ENCODE measurements at regions not wholly inside any gene's neighbourhood (a gene's known extent, or its start where the extent isn't known, plus 50 kb on each side); places are given as distances from the start of the nearest gene placed in this dataset.
"Not testable (repeated sequence)": the region's sequence is repeated elsewhere in the genome, so short reads cannot be mapped to it uniquely, and the experiment has no call there.

DNA sequence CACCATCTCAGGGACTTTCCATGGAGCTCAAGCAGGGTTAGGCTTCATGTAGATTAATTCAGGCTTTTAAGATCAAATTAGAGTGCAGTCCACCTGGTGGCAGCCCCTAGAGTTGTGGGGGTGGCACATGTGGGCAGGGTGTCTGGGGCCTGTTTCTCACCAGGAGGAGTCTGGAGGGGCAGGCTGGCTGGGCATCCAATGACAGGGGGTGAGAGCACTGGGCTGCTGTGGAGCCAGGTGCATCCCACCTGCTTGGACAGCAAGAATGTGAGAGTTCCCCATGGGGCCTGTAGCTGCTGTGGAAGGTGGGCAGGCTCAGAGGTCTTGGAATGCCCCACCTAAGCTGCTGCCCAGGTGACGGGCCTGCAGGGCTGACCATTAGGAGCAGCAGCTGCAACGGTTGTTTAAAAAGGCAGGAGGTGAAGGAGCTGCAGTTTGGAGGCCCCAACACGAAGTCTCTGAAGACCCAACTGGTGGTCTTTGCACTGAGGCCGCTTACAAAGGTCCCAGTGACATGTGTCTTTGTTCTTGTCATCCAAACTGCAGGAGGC lies 686.3 kb upstream of the HS6ST1 start:
- DNase-seq = no peak

GRCh38 chr2:129006135-129006886 lies 687.6 kb upstream of the HS6ST1 start:
- no peak for DNase-seq

GRCh38 chr2:129006901-129007300 lies 688.2 kb upstream of the HS6ST1 start:
- DNase-seq = no peak

DNA sequence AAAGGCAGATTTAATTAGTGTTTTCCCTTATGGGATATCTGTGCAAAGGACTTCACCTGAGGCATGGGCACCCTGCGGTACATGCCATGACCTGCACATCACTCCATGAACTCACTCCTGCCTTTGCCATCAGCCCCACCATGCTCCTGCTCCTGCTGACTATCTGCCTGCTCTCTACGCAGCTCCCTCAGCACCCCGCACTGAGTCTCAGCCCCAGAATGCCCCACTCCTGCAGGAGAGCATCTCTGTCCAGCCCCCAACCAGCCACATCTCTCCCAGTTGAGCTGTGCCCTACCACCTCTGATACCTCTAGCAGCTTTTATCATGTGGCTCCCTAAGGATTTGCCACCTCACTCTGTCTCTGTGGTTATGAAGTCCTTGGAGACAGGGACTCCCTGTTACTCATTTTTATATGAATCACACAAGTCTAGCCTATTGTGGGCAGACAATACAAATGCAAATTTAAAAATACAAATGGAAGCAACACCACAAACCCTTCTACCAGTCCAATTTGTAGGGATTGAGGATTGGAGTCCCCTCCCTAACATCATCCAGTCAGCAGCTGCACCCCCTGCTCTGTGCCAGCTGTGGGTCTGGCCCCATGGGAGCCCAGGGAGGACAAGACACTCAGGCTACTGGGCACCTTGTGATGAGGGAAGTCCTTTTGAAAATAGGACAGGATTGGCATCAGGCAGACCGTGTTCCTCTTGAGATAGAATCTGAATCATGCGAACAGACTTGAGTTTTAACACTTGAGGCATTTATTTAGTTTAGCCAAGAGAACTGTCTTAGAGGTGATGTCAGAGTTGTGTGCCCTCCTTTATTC lies 689.6 kb upstream of the HS6ST1 start:
- DNase-seq = no peak

DNA sequence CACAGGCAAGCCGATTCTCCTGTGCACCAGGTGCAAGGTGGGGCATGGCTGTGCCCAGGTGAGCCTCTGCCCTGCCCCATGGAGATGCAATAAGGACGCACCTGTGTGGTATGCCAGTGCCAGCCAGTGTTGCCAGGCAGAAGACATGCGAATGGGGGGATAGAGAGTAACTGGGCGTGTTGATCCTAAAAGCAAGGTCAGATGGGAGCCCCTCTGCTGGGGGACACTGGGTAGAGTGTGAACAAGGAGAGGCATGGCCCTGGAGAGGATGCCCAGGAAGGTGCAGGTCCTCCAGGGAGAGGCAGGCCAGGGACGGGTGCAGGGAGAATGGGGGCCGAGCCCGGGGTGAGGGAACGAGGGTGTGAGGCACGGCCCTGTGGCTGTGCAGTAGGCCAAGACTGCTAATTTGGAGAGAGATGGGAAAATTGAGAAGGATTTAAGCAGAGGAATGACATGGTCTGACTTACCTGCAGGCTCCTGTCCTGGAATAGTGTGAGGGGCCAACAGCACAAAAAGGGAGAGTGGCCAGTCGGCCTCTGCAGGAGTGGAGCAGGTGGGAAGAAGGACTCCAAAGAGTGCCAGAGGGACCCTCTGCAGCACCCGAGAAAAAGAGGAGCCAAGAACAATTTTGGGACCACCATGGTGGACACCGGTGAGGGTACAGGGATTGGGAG lies 690.4 kb upstream of the HS6ST1 start:
- no peak for DNase-seq

DNA sequence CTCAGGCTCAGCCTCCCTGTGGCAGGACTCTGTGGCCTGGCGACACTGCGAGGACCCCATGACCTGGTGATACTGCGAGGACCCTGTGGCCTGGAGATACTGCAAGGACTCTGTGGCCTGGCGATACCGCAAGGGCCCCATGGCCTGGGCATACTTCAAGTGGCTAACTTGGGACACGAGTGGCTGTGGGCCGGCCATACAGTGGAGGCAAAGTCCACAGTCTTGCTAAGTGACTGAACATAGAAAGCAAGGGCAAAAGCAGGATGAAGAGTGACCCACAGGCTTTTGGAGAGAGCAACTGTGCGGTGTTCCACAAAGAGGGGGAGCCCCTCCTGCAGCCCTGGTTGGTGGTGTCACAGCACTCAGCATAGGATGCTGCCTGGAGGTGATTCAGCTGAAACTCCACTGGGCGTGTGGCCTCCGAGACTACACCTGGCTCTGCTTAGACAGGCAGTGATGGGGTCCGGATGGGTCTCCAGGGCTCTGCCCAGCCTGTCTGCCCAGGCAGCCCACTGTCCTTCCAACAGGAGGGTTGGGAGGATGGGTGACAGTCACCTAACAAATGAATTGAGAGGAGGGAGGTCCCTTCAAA lies 691.0 kb upstream of the HS6ST1 start:
- DNase-seq = no peak

GRCh38 chr2:129010262-129010661 lies 691.6 kb upstream of the HS6ST1 start:
- no peak for DNase-seq

GRCh38 chr2:129011466-129012061 lies 692.9 kb upstream of the HS6ST1 start:
- no peak for DNase-seq

DNA sequence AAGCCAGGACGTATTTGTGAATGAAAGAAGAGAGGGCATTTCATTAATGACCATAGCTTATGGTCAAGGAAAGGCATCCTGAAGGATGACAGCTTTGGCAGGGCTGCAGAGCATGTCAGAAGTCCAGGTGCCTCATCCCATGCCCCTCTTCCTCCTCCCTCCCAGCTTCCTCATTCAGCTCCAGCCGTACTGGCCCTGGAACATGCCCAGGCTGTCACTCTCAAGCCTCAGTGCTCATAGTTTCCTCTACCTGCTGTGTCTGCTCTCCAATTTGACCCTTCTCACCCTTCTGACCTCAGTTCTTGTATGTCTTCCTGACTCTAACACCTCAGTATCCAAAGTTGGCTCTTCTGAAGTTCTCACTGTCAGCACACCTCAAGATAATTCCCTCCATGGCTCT lies 695.8 kb upstream of the HS6ST1 start:
- no peak for DNase-seq

GRCh38 chr2:129015397-129016285 lies 697.0 kb upstream of the HS6ST1 start:
- DNase-seq = no peak

DNA sequence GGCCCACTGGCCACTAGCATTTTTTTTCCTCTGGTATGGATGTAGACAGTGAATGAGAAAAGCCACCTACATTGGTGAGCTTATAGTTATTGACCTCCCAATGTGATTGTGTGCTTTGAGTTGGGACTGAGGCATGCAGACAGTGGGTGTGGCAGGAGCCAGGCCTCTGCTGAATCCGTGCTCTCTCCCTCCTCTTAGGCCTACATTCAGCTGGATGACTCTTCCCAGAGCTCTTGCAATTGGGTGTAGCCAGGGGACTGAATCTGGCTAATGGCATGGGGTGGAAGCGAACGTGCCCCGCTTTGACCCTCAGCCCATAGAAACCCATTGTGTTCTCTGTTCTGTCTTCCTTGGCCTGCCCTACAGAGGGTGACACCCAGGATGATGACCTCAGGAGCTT lies 698.3 kb upstream of the HS6ST1 start:
- DNase-seq = no peak

DNA sequence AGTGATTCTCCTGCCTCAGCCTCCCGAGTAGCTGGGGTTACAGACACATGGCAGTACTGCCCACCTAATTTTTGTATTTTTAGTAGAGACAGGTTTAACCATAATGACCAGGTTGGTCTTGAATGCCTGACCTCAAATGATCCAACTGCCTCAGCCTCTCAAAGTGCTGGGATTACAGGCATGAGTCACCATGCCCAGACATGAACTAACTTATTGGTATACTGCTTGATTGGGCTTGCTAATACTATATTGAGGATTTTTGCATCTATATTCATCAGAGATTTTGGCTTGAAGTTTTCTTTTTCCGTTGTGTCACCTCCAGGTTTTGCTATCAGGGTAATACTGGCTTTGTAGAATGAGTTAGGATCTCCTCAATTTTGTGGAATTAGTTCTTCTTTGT lies 706.1 kb upstream of the HS6ST1 start:
- DNase-seq = no peak

DNA sequence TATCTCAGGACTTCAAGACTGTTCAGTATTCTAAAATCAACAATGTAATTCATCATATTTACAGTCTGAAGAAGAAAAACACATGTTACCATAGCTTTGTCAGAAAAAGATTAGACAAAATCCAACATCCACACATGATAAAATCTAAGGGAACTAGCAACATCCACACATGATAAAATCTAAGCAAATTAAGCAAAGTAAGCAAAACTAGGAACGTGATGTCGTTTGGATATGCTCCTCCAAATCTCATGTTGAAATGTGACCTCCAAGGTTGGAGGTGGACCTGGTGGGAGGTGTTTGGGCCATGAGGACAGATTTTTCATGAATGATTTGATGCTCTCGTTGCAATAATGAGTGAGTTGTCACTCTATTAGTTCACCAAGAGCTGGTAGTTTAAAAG lies 717.3 kb upstream of the HS6ST1 start:
- no peak for DNase-seq

DNA sequence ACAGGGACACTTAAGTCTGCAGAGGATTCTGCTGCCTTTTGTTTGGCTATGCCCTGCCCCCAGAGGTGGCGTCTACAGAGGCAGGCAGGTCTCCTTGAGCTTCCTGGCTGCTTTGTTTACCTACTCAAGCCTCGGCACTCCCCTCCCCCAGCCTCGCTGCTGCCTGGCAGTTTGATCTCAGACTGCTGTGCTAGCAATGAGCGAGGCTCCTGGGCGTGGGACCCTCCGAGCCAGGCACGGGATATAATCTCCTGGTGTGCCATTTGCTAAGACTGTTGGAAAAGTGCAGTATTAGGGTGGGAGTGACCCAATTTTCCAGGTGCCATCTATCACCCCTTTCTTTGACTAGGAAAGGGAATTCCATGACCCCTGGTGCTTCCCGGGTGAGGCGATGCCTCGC lies 725.0 kb upstream of the HS6ST1 start:
- DNase-seq = not testable (repeated sequence)

DNA sequence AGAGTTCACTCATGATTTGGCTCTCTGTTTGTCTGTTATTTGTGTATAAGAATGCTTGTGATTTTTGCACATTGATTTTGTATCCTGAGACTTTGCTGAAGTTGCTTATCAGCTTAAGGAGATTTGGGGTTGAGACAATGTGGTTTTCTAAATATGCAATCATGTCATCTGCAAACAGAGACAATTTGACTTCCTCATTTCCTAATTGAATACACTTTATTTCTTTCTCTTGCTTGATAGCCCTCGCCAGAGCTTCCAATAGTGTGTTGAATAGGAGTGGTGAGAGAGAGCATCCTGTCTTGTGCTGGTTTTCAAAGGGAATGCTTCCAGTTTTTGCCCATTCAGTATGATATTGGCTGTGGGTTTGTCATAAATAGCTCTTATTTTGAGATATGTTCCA lies 727.8 kb upstream of the HS6ST1 start:
- DNase-seq = not testable (repeated sequence)

DNA sequence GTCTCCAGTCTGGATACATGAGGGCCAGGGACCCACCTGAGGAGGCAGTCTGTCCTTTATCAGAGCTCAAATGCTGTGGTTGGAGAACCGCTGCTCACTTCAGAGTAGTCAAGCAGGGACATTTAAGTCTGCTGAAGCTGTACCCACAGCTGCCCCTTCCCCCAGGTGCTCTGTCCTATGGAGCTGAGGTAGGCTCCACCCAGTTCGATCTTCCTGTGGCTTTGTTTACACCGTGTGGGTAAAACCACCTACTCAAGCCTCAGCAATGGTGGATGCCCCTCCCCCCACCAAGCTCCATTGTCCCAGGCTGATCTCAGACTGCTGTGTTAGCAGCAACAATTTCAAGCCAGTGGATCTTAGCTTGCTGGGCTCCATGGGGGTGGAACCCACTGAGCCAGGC lies 731.4 kb upstream of the HS6ST1 start:
- no peak for DNase-seq

GRCh38 chr2:129055242-129055641 lies 736.6 kb upstream of the HS6ST1 start:
- DNase-seq = no peak

- DNase-seq = no peak
Measured at GRCh38 chr2:129055824-129056223, 737.2 kb upstream of the HS6ST1 start.

GRCh38 chr2:129056309-129056958 lies 737.8 kb upstream of the HS6ST1 start:
- no peak for DNase-seq

- DNase-seq = no peak
Measured at GRCh38 chr2:129056959-129057317, 738.3 kb upstream of the HS6ST1 start.

DNA sequence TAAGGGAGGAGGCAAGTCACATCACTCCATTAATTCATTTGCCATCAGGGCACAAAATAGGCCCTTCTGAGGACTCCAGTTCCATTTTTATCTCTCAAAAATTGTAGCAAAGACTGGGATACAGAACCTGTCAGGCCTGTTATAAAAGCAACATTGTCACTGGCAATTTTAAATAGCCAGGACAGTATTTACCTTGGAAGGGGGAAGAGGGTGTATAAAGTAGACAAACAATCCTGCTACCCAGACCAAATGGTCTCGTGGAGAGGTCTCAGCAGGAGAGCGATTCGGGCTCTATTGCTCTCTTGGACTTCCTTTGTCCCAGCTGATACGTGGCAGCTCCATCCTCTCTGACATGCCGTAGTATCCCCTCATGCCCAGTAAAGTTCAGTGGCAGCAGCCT lies 740.3 kb upstream of the HS6ST1 start:
- DNase-seq = no peak

Data from stimulated activated CD4-positive, alpha-beta T cell treated with anti-CD3 and anti-CD28 coated beads, Interleukin-4, amount 100 ng/mL, for 4 hours (primary cell).